NOMO-1 treated with DMSO at 0.1 percent for 48 hours (cell line): ENCODE measurements at regions not wholly inside any gene's neighbourhood (a gene's known extent, or its start where the extent isn't known, plus 50 kb on each side); places are given as distances from the start of the nearest gene placed in this dataset.
A peak's percentile ranks its signal among the peaks of the same experiment; 100 is the strongest.
"Not testable (repeated sequence)": the region's sequence is repeated elsewhere in the genome, so short reads cannot be mapped to it uniquely, and the experiment has no call there.

ENCODE experiments used
- DNase-seq: peaks from one replicate; lab custom pipeline; 2025; ENCODE audit not compliant: unreplicated experiment; lab: John Stamatoyannopoulos, UW

- DNase-seq: no peak
Observed at GRCh38 chr2:33696234-33696633, 97.1 kb upstream of the FAM98A start.

GRCh38 chr2:33694904-33695303 is 95.8 kb upstream of the FAM98A start:
- no peak for DNase-seq

- not testable (repeated sequence) for DNase-seq
Observed at GRCh38 chr2:33690686-33691085, 91.6 kb upstream of the FAM98A start.

GRCh38 chr2:33681364-33681757 is 82.3 kb upstream of the FAM98A start:
- DNase-seq: no peak

GRCh38 chr2:33680644-33681363 is 81.7 kb upstream of the FAM98A start:
- DNase-seq: no peak

GRCh38 chr2:33678436-33678835 is 79.3 kb upstream of the FAM98A start:
- no peak for DNase-seq

- peak; percentile 9 for DNase-seq
Observed at GRCh38 chr2:33673937-33674336, 74.8 kb upstream of the FAM98A start.

- DNase-seq: no peak
Observed at GRCh38 chr2:33672896-33673295, 73.8 kb upstream of the FAM98A start.

- DNase-seq: no peak
Observed at GRCh38 chr2:33672389-33672788, 73.3 kb upstream of the FAM98A start.

- DNase-seq: no peak
Observed at GRCh38 chr2:33671198-33671597, 72.1 kb upstream of the FAM98A start.

- DNase-seq: no peak
Observed at GRCh38 chr2:33670392-33670937, 71.4 kb upstream of the FAM98A start.

- no peak for DNase-seq
Observed at GRCh38 chr2:33666879-33667278, 67.8 kb upstream of the FAM98A start.

GRCh38 chr2:33665039-33665438 is 65.9 kb upstream of the FAM98A start:
- no peak for DNase-seq

- DNase-seq: no peak
Observed at GRCh38 chr2:33660416-33661123, 61.5 kb upstream of the FAM98A start.

- no peak for DNase-seq
Observed at GRCh38 chr2:33655626-33656320, 56.7 kb upstream of the FAM98A start.

GRCh38 chr2:33652830-33653229 is 53.7 kb upstream of the FAM98A start:
- no peak for DNase-seq

- DNase-seq: no peak
Observed at GRCh38 chr2:33650171-33650570, 51.1 kb upstream of the FAM98A start.
